Skeletal muscle tissue (tissue), 3 donors: ENCODE measurements at regions not wholly inside any gene's neighbourhood (a gene's known extent, or its start where the extent isn't known, plus 50 kb on each side); places are given as distances from the start of the nearest gene placed in this dataset.
"Not testable (repeated sequence)": the region's sequence is repeated elsewhere in the genome, so short reads cannot be mapped to it uniquely, and the experiment has no call there.

Source experiments
- H3K27ac ChIP-seq: one replicate; pipeline ENCODE4 v1.7.0; 2013; ENCODE audit warnings: mild to moderate bottlenecking, low read depth, low read length, inconsistent platforms
- H3K27me3 ChIP-seq, 3 donors: one replicate each; pipeline ENCODE4 v1.7.0; 2013; ENCODE audit warnings: low read length in 3 of 3; ENCODE audit not compliant: control insufficient read depth in 3 of 3, insufficient read depth in 3 of 3
- H3K36me3 ChIP-seq, 3 donors: one replicate each; pipeline ENCODE4 v1.7.0; 2013; ENCODE audit warnings: low read length in 3 of 3; ENCODE audit not compliant: control insufficient read depth in 3 of 3, insufficient read depth in 3 of 3
- H3K4me1 ChIP-seq, 3 donors: one replicate each; pipeline ENCODE4 v1.7.0; 2013; ENCODE audit warnings: low read length in 3 of 3, mild to moderate bottlenecking in 3 of 3; ENCODE audit not compliant: control insufficient read depth in 3 of 3, insufficient read depth in 3 of 3
- H3K4me3 ChIP-seq, 3 donors: one replicate each; pipeline ENCODE4 v1.7.0; 2013; ENCODE audit warnings: low read length in 3 of 3
- H3K9ac ChIP-seq, 3 donors: one replicate each; pipeline ENCODE4 v1.7.0; 2013; ENCODE audit warnings: low read length in 3 of 3, mild to moderate bottlenecking in 3 of 3, moderate library complexity in 2 of 3, low read depth in 1 of 3
- H3K9me3 ChIP-seq, 3 donors: one replicate each; pipeline ENCODE4 v1.7.0; 2013; ENCODE audit warnings: low read length in 3 of 3; ENCODE audit not compliant: control insufficient read depth in 3 of 3
- donor health status: Osteomylitis.

DNA sequence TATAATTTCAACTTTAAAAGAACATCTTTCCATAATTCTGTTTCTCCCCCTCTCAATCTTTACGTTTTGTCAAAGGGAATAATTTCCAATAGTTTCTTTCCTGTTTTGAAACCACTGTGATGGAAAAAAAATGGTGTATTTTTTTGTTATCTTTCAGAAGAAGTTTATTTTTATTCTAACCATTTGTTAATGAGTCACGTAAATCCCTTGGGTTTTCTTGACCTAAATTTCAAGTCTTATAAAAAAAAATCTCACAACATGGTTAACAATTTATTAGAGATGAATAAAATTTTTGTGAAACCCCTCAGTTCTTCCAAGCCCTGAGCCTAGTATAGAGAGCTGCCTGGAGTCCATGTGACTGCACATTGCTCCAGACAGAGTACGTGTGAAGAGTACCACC lies 106.1 kb upstream of the FBXL17 start:
- Histone ChIP-seq H3K36me3 (no peaks in the 10 kb centered on the region), H3K27ac (no peak overlapping the region), H3K9ac (no peak overlapping the region), H3K27me3 (no peaks in the 10 kb centered on the region), H3K4me1 (no peaks in the 10 kb centered on the region), H3K4me3 (no peak overlapping the region), H3K9me3 (peaks cover 0 to 6% (median 0%) of the 10 kb centered on the region in 3 donors)

GRCh38 chr5:108484035-108484434 lies 102.1 kb upstream of the FBXL17 start:
- Histone ChIP-seq H3K9ac (no peak overlapping the region), H3K27ac (no peak overlapping the region), H3K4me1 (no peaks in the 10 kb centered on the region), H3K36me3 (no peaks in the 10 kb centered on the region), H3K9me3 (no peaks in the 10 kb centered on the region), H3K27me3 (no peaks in the 10 kb centered on the region), H3K4me3 (no peak overlapping the region)

- Histone ChIP-seq H3K4me1 (no peaks in the 10 kb centered on the region), H3K4me3 (no peak overlapping the region), H3K36me3 (no peaks in the 10 kb centered on the region), H3K27ac (no peak overlapping the region), H3K27me3 (no peaks in the 10 kb centered on the region), H3K9ac (no peak overlapping the region), H3K9me3 (no peaks in the 10 kb centered on the region)
Observed at GRCh38 chr5:108481355-108481931, 99.5 kb upstream of the FBXL17 start.

GRCh38 chr5:108472237-108472636 lies 90.3 kb upstream of the FBXL17 start:
- Histone ChIP-seq H3K4me3 (no peak overlapping the region), H3K36me3 (no peaks in the 10 kb centered on the region), H3K27me3 (no peaks in the 10 kb centered on the region), H3K9ac (no peak overlapping the region), H3K4me1 (no peaks in the 10 kb centered on the region), H3K27ac (no peak overlapping the region), H3K9me3 (no peaks in the 10 kb centered on the region)

DNA sequence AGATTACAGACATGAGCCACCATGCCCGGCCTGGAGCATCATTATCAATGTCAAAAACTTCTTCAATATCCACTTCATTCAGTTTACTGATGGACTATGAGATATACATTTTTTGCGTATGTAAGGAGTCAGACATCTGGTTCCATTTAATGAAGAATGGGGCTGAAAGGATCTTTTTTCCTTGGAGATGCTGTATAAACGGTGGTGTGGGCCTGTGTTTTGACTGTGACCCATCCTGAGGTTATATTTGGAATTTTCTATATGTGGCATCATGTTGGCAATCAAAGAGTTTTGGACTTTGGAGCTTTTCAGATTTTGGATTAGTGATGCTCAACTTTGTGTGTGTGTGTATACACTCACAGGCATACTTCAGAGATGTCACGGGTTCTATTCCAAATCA lies 85.7 kb upstream of the FBXL17 start:
- H3K4me3 ChIP-seq = no peak overlapping the region
- no peaks in the 10 kb centered on the region for H3K36me3 ChIP-seq
- H3K27me3 ChIP-seq = no peaks in the 10 kb centered on the region
- no peaks in the 10 kb centered on the region for H3K9me3 ChIP-seq
- H3K27ac ChIP-seq = no peak overlapping the region
- H3K4me1 ChIP-seq = no peaks in the 10 kb centered on the region
- no peak overlapping the region for H3K9ac ChIP-seq

DNA sequence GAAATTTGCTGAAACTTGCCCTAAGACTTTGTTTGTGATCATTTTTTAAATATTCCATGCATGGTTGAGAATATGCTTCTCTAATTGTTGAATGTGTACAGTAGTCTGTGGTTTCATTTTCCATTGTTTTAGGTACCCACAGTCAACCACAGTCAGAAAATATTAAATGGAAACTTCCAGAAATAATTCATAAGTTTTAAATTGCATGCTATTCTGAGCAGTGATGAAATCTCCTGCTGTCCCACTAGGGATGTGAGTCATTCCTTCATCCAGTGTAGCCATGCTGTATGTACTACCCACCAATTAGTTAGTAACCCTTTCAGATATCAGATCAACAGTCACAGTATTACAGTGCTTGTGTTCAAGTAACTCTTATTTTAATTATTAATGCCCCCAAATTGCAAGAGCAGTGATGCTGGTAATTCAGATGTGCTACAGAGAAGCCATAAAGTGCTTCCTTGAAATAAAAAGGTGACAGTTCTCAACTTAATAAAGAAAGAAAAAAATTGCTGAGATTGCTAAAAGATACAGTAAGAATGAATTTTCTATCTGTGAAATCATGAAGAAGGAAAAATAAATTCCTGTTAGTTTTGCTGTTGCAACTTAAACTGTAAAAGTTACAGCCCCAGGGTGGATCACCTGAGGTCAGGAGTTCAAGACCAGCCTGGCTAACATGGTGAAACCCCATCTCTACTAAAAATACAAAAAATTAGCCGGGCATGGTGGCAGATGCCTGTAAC lies 79.9 kb upstream of the FBXL17 start:
- Histone ChIP-seq H3K9ac (no peak overlapping the region), H3K4me3 (no peak overlapping the region), H3K9me3 (no peaks in the 10 kb centered on the region), H3K4me1 (no peaks in the 10 kb centered on the region), H3K27me3 (no peaks in the 10 kb centered on the region), H3K27ac (no peak overlapping the region), H3K36me3 (no peaks in the 10 kb centered on the region)

GRCh38 chr5:108459769-108460168 lies 77.9 kb upstream of the FBXL17 start:
- no peaks in the 10 kb centered on the region for H3K36me3 ChIP-seq
- H3K27me3 ChIP-seq = no peaks in the 10 kb centered on the region
- H3K27ac ChIP-seq = no peak overlapping the region
- H3K9ac ChIP-seq = no peak overlapping the region
- H3K4me3 ChIP-seq = no peak overlapping the region
- H3K4me1 ChIP-seq = no peaks in the 10 kb centered on the region
- no peaks in the 10 kb centered on the region for H3K9me3 ChIP-seq

GRCh38 chr5:108451269-108451668 lies 69.4 kb upstream of the FBXL17 start:
- Histone ChIP-seq H3K27me3 (no peaks in the 10 kb centered on the region), H3K27ac (no peak overlapping the region), H3K4me1 (no peaks in the 10 kb centered on the region), H3K4me3 (no peak overlapping the region), H3K36me3 (no peaks in the 10 kb centered on the region), H3K9ac (no peak overlapping the region), H3K9me3 (no peaks in the 10 kb centered on the region)

DNA sequence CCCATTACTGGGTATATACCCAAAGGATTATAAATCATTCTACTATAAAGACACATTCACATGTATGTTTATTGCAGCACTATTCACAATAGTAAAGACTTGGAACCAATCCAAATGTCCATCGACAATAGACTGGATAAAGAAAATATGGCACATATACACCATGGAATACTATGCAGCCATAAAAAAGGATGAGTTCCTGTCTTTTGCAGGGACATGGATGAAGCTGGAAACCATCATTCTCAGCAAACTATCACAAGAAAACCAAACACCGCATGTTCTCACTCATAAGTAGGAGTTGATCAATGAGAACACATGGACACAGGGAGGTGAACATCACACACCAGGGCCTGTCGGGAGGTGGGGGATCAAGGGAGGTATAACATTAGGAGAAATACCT lies 62.2 kb upstream of the FBXL17 start:
- H3K27ac ChIP-seq, H3K4me3 ChIP-seq, H3K9me3 ChIP-seq, H3K27me3 ChIP-seq, H3K9ac ChIP-seq, H3K4me1 ChIP-seq, H3K36me3 ChIP-seq: not testable (repeated sequence)

DNA sequence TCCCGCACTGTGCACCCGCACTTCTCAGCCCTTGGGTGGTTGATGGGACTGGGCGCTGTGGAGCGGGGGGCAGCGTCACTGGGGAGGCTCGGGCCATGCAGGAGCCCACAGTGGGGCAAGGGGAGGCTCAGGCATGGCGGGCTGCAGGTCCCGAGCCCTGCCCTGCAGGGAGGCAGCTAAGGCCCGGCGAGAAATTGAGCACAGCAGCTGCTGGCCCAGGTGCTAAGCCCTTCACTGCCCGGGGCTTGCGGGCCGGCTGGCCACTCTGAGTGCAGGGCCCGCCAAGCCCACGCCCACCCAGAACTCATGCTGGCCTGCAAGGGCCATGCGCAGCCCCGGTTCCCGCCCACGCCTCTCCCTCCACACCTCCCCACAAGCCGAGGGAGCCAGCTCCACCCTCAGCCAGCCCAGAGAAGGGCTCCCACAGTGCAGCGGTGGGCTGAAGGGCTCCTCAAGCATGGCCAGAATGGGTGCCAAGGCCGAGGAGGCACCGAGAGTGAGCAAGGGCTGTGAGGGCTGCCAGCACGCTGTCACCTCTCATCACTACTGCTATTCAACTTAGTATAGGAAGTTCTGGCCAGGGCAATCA lies 60.3 kb upstream of the FBXL17 start:
- H3K36me3 ChIP-seq, H3K4me3 ChIP-seq, H3K27ac ChIP-seq, H3K9ac ChIP-seq, H3K4me1 ChIP-seq, H3K27me3 ChIP-seq, H3K9me3 ChIP-seq: not testable (repeated sequence)
